ENCODE measurements at regions not wholly inside any gene's neighbourhood (a gene's known extent, or its start where the extent isn't known, plus 50 kb on each side); places are given as distances from the start of the nearest gene placed in this dataset.
A peak's percentile ranks its signal among the peaks of the same experiment; 100 is the strongest.

DNA sequence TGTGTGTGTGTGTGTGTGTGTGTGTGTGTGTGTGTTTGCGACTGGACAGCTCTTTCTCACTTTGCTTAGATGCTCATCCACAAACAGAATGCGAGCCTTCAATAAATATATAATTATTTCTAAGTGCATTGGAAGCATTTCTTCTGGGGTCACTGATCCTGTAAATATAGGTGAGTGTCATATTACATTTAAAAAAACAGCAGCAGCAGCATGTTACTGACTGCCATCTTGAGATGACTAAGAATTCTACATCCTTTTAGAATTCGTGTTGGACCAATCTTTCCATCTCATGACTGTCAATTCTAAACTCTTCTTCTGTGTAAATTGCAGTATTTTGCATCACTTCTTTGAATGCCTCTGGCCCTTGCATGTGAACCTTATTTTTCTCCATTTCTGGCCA, 238.0 kb upstream of the DDI1 start:
- Mint-ChIP-seq H3K36me3 (ENCODE audit: unreplicated experiment) (no peaks in the 10 kb centered on the region), H3K4me3 (ENCODE audit: unreplicated experiment) (no peak overlapping the region), H3K27me3 (ENCODE audit: unreplicated experiment) (no peaks in the 10 kb centered on the region), H3K9me3 (ENCODE audit: unreplicated experiment) (no peaks in the 10 kb centered on the region), H3K27ac (ENCODE audit: unreplicated experiment) (no peak overlapping the region), H3K4me1 (ENCODE audit: unreplicated experiment) (peaks cover 29% of the 10 kb centered on the region)
- TF ChIP-seq, protein P1, sequence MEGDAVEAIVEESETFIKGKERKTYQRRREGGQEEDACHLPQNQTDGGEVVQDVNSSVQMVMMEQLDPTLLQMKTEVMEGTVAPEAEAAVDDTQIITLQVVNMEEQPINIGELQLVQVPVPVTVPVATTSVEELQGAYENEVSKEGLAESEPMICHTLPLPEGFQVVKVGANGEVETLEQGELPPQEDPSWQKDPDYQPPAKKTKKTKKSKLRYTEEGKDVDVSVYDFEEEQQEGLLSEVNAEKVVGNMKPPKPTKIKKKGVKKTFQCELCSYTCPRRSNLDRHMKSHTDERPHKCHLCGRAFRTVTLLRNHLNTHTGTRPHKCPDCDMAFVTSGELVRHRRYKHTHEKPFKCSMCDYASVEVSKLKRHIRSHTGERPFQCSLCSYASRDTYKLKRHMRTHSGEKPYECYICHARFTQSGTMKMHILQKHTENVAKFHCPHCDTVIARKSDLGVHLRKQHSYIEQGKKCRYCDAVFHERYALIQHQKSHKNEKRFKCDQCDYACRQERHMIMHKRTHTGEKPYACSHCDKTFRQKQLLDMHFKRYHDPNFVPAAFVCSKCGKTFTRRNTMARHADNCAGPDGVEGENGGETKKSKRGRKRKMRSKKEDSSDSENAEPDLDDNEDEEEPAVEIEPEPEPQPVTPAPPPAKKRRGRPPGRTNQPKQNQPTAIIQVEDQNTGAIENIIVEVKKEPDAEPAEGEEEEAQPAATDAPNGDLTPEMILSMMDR (IDR thresholded peaks at IDR 0.05): no peak
- no peak for DNase-seq (ENCODE audit: extremely low spot score, unreplicated experiment)

DNA sequence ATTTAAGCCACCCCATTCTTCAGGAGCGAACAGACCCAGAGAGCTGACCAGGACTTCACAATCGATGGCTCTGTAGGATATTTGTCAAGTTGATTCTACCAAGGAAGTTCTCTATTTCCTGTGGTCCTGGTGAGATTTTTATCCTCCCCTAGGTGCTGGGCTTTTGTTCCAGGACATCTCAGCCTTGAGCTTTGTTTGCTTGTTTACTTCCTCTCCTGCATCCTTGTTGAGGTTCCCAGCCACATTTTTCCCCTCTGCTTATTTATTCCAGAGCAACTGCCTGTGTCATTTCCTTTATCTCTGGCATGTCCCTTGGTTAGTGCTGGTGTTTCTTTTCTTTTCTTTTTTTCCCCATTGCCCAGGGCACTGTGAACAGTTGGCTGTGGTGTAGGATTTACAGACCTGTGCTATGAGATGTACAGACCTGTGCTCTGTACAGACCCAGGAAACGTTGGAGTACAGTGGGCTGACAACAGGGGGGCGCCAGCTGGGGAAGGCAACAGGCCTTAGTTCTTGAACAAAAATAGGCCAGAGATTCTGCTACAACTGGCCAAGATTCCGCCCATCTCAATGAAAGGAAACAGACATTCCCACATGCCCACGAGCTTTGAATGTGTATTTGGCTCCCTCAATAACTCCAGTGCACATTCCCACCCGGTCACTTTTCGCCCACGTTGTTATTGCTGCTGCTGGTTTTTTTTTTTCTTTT, 235.9 kb upstream of the DDI1 start:
- no peaks in the 10 kb centered on the region for H3K36me3 Mint-ChIP-seq (ENCODE audit: unreplicated experiment)
- H3K4me1 Mint-ChIP-seq (ENCODE audit: unreplicated experiment): peaks cover 40% of the 10 kb centered on the region
- TF ChIP-seq, protein P1 (IDR thresholded peaks at IDR 0.05): no peak
- DNase-seq (ENCODE audit: extremely low spot score, unreplicated experiment): no peak
- H3K27ac Mint-ChIP-seq (ENCODE audit: unreplicated experiment): no peak overlapping the region
- H3K4me3 Mint-ChIP-seq (ENCODE audit: unreplicated experiment): no peak overlapping the region
- H3K9me3 Mint-ChIP-seq (ENCODE audit: unreplicated experiment): no peaks in the 10 kb centered on the region
- H3K27me3 Mint-ChIP-seq (ENCODE audit: unreplicated experiment): no peaks in the 10 kb centered on the region

DNA sequence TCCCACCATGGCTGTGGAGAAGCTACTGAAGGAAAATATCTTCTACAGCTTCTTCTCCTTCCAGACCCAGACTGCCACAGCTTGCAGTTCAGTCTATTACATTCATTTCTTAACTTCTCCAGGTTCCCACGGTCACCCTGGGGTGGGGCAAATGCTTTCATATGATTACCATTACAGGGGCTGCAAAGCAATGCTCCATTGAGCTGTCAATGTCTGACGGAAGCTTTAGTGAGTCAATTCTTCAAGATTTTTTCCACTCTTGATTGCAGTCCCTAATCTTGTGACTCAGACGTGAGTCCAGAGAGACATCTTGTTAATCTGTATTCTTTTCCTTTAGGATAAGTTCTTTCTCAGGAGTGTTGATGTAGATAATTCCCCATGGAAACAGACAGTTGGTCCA, 233.4 kb upstream of the DDI1 start:
- no peak overlapping the region for H3K4me3 Mint-ChIP-seq (ENCODE audit: unreplicated experiment)
- H3K9me3 Mint-ChIP-seq (ENCODE audit: unreplicated experiment): no peaks in the 10 kb centered on the region
- TF ChIP-seq, protein P1 (IDR thresholded peaks at IDR 0.05): no peak
- H3K27me3 Mint-ChIP-seq (ENCODE audit: unreplicated experiment): no peaks in the 10 kb centered on the region
- no peak overlapping the region for H3K27ac Mint-ChIP-seq (ENCODE audit: unreplicated experiment)
- no peak for DNase-seq (ENCODE audit: extremely low spot score, unreplicated experiment)
- H3K4me1 Mint-ChIP-seq (ENCODE audit: unreplicated experiment): peaks cover 46% of the 10 kb centered on the region
- no peaks in the 10 kb centered on the region for H3K36me3 Mint-ChIP-seq (ENCODE audit: unreplicated experiment)

DNA sequence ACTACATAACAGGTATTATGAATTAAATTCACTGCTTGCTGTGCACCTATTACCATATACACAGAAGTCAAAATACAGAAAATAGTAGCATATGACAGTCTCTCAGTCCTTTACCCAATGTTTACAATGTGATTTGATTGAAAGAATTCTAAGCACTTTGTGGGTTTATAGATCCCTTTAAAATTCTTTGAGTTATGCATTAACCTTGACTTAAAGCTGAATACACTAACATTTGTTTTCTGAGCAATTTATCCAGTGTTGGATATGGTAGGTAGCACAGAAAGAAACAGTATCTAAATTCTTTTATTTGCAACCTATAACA, 230.8 kb upstream of the DDI1 start:
- Mint-ChIP-seq H3K4me1 (ENCODE audit: unreplicated experiment) (peaks cover 35% of the 10 kb centered on the region), H3K27me3 (ENCODE audit: unreplicated experiment) (no peaks in the 10 kb centered on the region), H3K4me3 (ENCODE audit: unreplicated experiment) (no peak overlapping the region), H3K36me3 (ENCODE audit: unreplicated experiment) (no peaks in the 10 kb centered on the region), H3K27ac (ENCODE audit: unreplicated experiment) (peak overlapping the region; percentile 66), H3K9me3 (ENCODE audit: unreplicated experiment) (no peaks in the 10 kb centered on the region)
- DNase-seq (ENCODE audit: extremely low spot score, unreplicated experiment): no peak
- TF ChIP-seq, protein P1 (IDR thresholded peaks at IDR 0.05): no peak

DNA sequence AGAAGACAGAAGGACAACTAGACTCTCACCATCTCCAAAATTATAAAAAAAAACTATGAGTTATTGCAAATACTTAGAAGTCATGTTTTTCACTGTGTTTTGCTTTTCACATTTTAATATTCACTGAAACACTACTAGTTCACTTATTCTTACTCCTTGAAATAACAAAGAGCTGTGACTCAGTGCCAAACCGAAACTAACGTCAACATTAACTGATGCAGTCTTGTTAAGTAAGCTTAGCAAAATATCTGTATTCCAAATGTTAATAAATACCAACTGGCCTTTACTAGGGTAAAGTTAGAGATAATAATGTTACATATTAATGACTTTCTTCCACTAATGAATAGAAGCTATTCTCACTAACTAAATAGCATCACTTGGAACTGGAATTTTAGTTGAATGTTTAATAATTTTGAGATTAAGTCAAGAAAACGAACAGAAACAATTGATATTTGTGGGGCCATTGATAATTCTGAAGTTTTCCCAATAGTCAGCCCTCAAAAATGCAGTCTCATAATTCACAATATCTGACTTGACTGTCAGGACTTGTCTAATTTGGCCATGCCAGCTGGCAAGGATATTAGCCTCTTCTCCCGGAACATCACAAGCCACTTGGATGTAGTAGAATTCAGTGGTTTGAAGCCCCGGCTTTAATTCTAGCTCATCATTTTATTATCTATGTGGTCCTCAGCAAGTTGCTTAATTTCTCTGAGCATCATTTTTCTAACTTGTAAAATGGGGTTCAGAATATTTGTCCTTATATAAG, 230.1 kb upstream of the DDI1 start:
- no peaks in the 10 kb centered on the region for H3K9me3 Mint-ChIP-seq (ENCODE audit: unreplicated experiment)
- peak overlapping the region; percentile 66 for H3K27ac Mint-ChIP-seq (ENCODE audit: unreplicated experiment)
- no peaks in the 10 kb centered on the region for H3K36me3 Mint-ChIP-seq (ENCODE audit: unreplicated experiment)
- no peaks in the 10 kb centered on the region for H3K27me3 Mint-ChIP-seq (ENCODE audit: unreplicated experiment)
- no peak overlapping the region for H3K4me3 Mint-ChIP-seq (ENCODE audit: unreplicated experiment)
- peaks cover 33% of the 10 kb centered on the region for H3K4me1 Mint-ChIP-seq (ENCODE audit: unreplicated experiment)
- DNase-seq (ENCODE audit: extremely low spot score, unreplicated experiment): no peak
- TF ChIP-seq, protein P1 (IDR thresholded peaks at IDR 0.05): no peak

Measured in osteocyte (in vitro differentiated cells).